ENCODE measurements at regions not wholly inside any gene's neighbourhood (a gene's known extent, or its start where the extent isn't known, plus 50 kb on each side); places are given as distances from the start of the nearest gene placed in this dataset.

GRCh38 chr5:4243479-4244264 lies 648.0 kb downstream of the IRX1 start:
- DNase-seq, result no peak

- no peak for DNase-seq
Measured at GRCh38 chr5:4244306-4244705, 648.7 kb downstream of the IRX1 start.

- DNase-seq, result no peak
Measured at GRCh38 chr5:4245076-4245475, 649.4 kb downstream of the IRX1 start.

- DNase-seq, result no peak
Measured at GRCh38 chr5:4245511-4245910, 649.9 kb downstream of the IRX1 start.

- DNase-seq, result no peak
Measured at GRCh38 chr5:4246447-4246846, 650.8 kb downstream of the IRX1 start.

- DNase-seq, result no peak
Measured at GRCh38 chr5:4250254-4250653, 654.6 kb downstream of the IRX1 start.

- DNase-seq, result no peak
Measured at GRCh38 chr5:4252385-4252784, 656.8 kb downstream of the IRX1 start.

GRCh38 chr5:4254736-4255135 lies 659.1 kb downstream of the IRX1 start:
- no peak for DNase-seq

- no peak for DNase-seq
Measured at GRCh38 chr5:4255441-4255840, 659.8 kb downstream of the IRX1 start.

GRCh38 chr5:4258170-4258569 lies 662.5 kb downstream of the IRX1 start:
- no peak for DNase-seq

GRCh38 chr5:4271193-4271592 lies 675.6 kb downstream of the IRX1 start:
- DNase-seq, result no peak

- peak; percentile 62 for DNase-seq
Measured at GRCh38 chr5:4275232-4275631, 679.6 kb downstream of the IRX1 start.

GRCh38 chr5:4294878-4295277 lies 699.2 kb downstream of the IRX1 start:
- DNase-seq, result no peak

GRCh38 chr5:4295663-4296339 lies 700.2 kb downstream of the IRX1 start:
- no peak for DNase-seq

GRCh38 chr5:4306057-4306456 lies 710.4 kb downstream of the IRX1 start:
- no peak for DNase-seq

- DNase-seq, result no peak
Measured at GRCh38 chr5:4309026-4309425, 713.4 kb downstream of the IRX1 start.

GRCh38 chr5:4313138-4313537 lies 717.5 kb downstream of the IRX1 start:
- peak; percentile 47 for DNase-seq

- DNase-seq, result no peak
Measured at GRCh38 chr5:4319478-4320128, 724.0 kb downstream of the IRX1 start.

- DNase-seq, result no peak
Measured at GRCh38 chr5:4330327-4330726, 734.7 kb downstream of the IRX1 start.

- no peak for DNase-seq
Measured at GRCh38 chr5:4335078-4335477, 739.4 kb downstream of the IRX1 start.

- no peak for DNase-seq
Measured at GRCh38 chr5:4337519-4337918, 741.9 kb downstream of the IRX1 start.

- DNase-seq, result no peak
Measured at GRCh38 chr5:4339949-4340348, 744.3 kb downstream of the IRX1 start.

GRCh38 chr5:4345850-4346249 lies 750.2 kb downstream of the IRX1 start:
- DNase-seq, result no peak

GRCh38 chr5:4348423-4348822 lies 752.8 kb downstream of the IRX1 start:
- DNase-seq, result no peak
